NCI-H187 (cell line): ENCODE measurements at regions not wholly inside any gene's neighbourhood (a gene's known extent, or its start where the extent isn't known, plus 50 kb on each side); places are given as distances from the start of the nearest gene placed in this dataset.
A peak's percentile ranks its signal among the peaks of the same experiment; 100 is the strongest.
"Not testable (repeated sequence)": the region's sequence is repeated elsewhere in the genome, so short reads cannot be mapped to it uniquely, and the experiment has no call there.

Experiments used
- DNase-seq, 2 experiments: peaks; one replicate each; lab custom pipeline; 2025; lab: John Stamatoyannopoulos, UW

DNA sequence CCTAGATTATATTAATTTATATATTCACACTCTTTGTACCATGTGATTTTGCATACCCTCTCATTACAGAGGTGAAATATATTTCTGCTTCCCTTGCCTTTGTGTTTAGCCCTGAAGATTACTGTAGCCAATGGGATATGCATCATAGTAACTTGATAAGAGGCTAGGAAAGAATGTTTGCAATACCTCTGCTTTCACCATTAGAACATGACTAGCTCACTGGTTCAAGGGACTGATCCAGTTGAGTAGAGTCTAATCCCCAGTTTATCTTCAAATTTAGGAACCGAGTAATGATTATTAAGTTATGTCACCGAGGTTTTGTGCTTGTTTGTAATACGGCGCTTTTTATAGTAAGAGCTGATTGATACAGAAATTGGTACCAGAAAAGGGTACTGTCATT is 552.6 kb upstream of the GJE1 start:
- DNase-seq, result no peak

DNA sequence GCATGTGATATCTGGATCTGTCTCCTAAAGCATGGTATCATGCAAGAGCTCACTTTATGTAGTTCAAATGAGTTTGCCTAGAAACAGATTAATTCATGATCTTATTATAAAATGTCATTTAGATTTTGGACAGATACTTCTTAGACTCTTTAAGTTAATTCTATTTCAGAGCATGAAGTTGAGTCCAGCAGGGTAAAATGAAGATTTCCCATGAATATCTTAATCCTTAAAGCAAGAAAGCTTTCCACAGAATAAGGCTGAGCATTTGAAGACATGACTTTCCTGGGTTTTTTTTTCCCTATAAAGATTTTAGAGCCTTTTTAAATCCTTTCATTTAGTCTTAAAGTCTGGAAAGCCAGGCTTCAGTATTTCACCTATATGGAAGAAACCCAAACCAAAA is 556.0 kb upstream of the GJE1 start:
- DNase-seq, result no peak

DNA sequence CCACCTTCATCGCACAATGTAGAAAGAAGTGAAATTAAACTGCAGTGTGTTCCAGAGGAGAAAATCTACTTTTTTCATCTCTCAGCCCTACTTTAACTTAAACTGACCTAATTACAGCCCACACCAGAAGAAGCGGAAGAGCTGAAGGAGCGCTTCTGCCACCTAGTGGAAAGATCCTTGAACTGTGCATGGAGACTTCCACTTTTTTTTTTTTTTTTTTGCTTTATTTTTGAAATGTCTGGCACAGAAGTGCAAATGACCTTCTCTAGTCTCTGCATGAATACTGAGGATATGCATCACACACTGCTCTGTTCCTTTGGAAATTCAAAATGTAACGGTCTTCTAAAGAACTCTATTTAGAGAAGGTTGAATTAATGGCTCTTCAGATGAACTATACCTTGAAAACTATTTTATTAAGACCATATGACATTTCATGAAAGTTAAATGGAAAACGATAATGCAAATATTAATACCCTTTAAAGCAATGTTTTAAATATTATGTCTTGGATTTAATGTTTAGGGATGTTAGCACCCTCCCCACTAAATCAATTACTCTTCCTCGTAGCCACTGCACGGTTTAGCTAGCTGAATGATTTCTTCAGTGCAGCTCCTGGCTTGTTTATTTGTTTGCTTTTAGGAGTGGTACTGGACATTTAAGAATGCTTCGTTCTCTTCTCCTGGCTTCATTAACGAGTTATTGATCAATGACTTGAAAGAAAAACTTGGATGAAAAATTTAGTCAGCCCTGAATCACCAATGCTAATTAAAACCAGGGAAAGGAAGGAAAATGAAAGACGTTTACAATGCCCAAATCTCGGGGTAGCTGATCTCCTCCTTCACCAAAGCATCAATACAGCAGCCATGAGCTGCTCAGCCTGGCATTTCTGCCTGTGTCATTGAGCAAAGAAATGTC is 569.6 kb upstream of the GJE1 start:
- DNase-seq, result peak; percentile 5 to 31

DNA sequence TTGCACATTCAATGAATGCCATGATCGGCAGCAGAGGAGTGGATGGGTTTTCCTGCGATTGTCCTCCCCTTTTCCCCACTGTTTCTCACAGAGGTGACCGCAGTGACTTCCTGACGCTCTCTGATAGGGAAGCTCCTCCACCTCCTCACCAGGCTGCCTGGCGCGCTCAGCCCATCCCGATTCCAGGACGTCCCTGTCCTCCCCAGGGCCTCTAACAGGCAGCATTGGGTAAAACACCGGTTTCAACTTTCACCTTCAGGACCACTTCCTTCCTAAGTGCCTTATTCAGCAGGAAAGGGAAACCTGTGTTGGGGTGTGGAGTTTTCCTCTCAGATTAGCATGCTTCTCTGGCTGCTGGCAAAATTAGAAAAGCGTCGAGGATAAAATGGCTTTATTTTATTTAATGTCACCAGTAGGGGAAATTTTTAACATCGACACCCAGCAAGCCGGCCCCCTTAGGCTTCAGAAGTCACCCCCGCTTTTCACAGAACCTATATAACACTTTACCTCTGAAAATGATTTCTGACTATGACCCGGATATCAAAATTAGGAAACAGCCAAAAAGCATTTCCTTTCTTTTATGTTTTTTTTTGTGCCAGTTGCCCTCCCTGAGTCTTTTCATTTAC is 570.4 kb upstream of the GJE1 start:
- no peak for DNase-seq

DNA sequence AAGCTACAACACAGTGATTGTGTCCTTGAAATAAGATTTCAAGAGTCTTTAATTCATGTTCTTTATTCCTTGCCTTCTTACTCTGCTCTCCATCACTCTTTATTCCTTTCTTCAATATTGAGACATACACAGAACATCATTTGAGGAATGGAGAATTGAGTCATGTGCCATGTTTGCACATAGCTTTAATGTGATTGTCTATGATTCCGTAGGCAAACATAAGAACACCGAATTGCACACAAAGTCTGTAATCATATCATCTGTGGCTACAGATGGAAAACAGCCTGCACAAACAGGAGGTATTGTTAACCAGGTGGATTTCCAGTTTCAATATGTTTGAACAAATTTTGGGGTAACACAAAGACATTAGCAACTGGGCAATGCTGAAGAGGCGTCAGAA is 571.6 kb upstream of the GJE1 start:
- no peak for DNase-seq

DNA sequence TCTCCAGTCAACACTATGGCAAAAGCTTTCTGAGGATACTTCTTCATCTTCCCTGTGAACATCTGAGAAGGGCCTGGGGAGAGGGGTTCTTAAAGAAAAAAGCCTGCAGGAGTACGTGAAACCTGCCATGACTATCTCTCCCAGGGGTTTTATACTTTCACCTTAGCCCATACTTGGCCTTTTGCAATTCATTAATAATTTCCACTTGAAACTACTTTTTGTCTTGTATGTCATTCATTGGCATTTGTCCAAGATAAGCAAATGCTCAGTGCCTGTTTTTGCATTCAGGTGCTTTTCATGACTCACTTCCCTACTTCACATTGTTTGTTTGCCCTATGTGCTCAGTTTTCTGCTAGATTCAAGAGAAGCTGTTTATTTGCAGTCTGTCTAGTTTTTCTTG is 580.3 kb upstream of the GJE1 start:
- peak; percentile 8 to 24 for DNase-seq

DNA sequence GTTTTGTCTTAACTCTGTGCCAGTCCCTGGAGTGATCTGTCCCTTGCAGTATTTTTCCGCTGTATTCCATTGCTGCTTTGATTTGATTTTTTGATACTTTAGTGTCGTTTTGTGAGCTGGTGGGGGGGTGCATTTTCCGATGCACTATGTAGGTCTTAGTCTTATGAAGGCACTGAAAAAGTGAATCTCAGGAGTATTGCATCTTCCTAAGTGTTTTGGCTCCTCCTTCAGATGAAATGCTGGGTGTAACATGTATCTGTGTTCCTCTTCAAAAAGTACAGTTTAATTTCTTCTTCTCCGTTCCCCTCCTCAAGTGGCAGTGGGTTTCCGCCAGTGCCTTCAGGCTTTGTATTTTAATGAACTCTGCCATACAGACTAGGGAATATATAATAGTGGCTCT is 580.7 kb upstream of the GJE1 start:
- DNase-seq, result no peak

DNA sequence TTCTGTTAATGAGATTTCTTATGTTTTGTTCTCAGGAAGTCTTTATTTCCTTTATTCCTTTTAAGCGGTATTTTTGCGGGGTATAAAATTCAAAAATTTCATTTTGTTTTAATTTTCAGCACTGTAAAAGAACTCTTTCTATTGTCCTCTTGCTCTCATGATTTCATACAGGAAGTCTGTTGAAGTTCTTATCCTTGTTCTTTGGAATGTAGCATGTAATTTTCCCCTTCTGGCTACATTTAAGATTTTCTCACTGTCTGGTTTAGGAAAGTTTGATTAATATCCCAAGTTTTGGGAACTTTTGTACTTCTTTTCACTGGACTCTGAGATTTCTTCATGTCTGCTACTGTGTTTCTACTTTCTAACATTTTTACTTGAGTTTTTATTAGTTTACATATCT is 581.4 kb upstream of the GJE1 start:
- no peak for DNase-seq

DNA sequence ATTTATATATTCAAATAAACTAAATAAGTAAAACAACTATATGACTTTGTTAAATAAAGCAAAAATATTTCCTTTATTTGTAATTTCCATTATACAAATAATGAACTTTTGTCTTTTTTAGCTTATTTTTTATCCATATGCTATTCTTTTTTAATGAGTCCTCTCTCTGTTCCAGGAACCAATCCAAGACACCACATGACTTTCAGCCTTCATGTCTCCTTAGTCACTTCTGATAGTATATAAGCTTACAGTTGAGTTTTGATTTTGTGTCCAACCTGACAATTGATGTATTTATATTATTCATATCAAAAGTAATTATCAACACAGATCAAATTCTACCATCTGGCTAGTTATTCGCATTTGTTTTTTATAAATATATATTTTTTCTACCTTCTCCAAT is 582.3 kb upstream of the GJE1 start:
- DNase-seq, result no peak

DNA sequence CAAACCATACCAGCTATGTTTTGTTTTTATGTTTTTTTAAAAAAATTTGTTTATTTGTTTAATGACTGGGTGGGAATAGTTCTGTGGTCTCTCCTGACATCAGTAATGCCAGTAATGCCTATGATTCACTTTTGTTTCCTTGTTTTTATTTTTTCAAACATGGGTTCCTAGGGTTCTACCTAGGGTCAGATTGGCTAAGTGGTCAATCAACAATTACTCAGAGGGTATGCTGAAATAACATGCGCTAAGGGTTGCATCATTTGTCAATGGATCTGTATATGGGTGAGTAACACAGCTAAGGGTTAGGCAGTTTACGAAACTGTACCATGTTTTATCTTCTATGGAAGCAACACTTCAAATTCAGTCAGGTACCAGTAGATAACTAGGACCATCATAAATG is 583.8 kb upstream of the GJE1 start:
- DNase-seq, result no peak

DNA sequence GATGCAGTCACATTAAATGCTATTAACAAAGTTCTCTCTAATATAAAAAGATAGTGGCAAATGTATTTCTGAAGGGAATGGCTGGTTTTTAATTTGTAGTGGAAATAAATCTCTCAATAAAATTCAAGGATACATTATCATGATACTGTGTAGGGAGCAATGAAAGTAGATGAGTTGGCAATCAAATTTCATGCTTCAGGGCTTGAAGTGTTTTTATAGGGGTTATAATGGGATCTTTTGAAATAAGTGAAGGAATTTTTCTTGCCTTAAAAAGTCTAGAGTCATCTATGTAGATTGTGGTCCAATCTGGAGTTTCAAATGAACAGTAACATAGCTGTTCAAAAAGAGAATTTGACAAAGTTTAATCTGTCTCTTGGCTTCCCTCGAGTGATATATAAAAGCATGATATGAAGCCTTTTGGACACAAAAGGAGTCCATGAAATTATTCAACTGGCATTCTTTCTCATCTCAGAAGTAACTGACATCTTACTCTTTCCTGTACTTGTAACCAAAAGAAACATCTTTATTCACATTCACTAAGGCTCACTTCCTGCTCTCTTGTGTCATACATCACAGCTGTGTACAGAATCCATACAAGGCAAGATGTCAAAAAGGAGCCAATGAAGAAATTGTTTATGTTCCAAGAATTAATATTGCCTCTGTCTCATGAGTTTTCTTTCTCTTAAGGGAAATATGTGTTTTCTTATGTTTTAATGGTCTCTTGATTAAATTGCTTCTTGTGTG is 591.0 kb upstream of the GJE1 start:
- DNase-seq, result no peak

DNA sequence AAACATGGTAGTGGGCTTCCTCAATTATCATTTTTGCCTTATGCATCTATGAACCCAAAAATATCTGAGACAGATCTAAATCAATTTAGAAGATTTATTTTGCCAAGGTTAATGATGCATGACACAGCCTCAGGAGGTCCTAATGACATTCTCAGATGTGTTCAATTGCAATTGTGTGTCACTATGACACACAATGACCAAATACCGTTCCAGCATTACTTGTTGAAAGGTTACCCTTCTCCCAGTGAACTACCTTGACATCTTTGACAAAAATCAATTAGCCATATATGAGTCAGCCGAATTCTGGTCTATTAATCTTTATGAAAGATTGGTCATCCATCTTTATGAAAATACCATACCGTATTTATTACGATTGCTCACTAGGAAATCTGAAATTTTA is 592.5 kb upstream of the GJE1 start:
- DNase-seq, result no peak

DNA sequence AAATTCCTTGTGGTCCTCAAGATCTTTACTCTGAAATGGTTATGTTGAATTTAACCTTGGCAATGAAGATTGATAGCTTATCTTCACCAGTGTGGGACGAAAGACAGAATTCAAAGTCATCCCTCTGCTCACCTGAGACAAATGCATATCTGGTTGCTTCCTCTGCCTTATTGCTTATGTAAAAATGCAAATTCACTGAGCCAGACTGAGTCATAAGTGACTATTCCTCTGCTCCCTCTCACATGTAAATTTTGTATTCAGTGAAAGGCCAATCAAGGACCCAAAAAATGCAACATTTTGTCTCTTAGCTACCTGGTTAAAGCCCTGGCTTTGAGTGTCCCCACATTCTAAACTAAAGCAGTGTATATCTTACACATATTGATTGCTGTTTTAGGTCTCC is 593.1 kb upstream of the GJE1 start:
- no peak for DNase-seq

DNA sequence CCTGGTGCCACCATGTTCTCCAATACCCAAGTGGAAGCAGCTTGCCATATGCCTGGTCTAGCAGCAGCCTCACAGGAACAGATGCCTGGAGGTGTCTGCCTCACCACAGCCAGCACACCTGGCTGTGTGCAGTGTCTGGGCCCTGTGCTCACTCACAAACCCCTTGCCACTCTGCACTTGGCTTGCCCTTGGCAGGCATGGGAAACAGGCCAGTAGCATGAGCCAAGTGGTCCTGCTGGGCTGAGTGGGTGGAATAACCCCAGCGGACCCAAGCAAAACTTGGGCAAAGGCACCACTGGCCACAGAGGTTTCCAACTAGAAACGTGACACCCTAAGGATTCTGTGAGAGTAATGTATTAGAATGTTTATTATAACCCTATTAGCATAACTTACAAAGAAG is 600.5 kb upstream of the GJE1 start:
- DNase-seq, result no peak

DNA sequence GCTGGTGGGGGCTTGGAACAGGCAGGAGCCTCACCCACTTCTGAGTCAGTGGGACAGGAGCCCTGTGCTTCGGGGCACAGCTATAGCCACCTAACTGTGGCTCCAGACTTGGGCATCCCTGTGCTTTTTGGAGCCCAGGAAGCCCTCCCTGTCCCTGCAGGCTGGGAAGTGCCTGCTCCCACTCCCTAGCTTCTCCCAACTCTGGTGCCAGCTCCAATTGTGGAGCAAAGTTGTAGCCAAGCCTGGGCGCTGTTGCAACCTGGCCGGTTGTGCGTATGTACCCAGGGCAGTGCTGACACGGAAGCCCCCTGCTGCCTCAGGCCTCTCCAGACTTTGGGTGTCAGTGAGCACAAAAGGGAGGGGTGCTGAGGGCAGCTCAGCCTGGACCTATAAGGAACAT is 601.7 kb upstream of the GJE1 start:
- DNase-seq, result no peak

DNA sequence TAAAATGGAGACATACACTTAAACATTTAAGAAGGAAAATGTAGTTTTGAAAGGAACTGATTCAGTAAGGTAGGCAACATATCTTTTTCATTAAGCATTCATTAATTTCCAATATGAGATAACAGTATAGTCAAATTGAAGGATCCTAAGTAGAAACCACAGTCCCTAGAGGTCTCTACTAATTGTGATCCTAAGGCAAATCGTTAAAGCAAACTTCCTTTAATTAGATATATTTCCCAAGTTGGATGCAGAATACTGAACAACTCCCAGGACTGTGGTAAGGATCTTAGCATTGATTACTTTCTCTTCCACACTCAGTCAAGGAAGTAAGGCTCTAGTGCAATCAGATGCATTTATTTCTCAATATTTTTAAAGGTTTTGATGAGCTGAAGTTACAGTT is 604.1 kb upstream of the GJE1 start:
- no peak for DNase-seq

DNA sequence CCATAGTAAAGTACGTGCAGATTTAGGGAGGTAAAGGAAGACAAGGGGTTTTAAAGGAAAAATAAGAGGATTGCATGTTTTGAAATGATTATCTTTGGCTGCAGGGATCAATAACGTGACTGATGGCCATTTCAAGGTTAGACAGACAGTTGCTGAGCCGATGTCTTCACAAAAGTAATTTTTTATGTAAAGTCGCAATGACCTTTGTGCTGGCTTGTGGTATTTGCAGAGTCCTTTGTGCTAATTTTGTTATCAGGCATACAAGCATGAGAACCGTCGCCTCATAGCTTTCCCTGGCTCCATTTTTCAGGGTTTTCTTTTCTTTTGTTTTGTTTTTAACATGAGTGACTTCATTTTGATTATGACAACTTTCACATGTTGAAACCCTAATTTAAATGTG is 605.7 kb upstream of the GJE1 start:
- DNase-seq, result no peak

DNA sequence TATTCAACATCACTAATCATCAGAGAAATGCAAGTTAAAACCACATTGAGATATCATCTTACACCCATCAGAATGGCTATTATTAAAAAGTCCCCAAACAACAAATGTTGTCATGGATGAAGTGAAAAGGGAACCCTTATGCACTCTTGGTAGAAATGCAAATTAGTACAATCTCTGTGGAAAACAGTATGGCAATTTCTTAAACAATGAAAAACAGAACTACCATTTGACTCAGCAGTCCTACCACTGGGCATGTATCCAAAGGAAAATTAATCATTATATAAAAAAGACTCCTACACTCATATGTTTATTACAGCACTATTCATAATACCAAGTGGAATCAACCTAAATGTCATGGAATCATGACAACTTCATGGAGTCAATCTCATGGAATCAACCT is 611.3 kb upstream of the GJE1 start:
- no peak for DNase-seq

DNA sequence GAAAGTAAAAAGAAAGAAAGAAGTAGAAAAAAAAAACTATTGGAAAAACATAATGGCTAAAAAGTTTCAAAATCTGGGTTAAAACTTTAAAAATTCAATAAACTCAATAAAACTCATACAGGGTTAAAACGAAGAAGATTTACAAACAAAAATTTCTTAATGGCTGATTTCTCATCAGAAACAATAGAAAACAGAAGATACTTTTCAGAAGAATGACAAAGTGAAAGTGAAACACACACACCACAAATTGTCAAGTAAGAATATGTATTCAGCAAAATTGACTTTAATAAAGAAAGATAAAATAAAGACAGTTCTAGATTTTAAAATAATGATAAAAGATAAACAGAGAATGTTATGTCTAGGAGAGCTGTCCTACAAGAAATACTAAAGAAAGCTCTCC is 618.9 kb upstream of the GJE1 start:
- no peak for DNase-seq

DNA sequence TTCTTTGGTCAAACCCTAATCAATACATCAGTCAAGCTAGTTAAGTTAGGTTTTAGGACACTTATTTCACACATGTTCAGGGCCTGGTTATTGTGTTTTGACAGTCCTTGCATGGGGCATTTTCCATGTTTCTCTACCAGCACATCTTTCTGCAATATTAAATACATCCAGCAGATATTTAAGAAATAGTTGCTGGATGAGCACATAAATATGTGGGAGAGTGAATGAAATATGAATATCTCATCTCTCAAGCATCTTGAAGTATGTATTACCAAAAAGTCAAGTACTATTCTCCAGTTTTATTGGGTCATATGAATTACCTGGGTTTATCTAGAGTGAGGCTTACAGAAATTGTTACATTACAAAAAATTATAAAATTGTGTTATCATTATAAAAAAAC is 621.9 kb upstream of the GJE1 start:
- DNase-seq, result no peak

DNA sequence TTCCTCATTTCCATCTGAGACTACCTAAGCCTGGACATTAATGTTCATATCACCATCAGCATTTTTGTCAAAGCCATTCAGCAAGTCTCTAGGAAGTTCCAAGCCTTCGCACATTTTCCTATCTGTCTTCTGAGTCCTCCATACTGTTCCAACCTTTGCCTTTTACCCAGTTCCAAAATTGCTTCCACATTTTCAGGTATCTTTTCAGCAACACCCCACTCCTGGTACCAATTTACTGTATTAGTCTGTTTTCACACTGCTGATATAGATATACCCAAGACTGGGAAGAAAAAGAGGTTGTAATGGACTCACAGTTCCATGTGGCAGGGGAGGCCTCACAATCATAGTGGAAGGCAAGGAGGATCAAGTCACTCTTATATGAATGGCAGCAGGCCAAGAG is 626.7 kb upstream of the GJE1 start:
- not testable (repeated sequence) for DNase-seq

DNA sequence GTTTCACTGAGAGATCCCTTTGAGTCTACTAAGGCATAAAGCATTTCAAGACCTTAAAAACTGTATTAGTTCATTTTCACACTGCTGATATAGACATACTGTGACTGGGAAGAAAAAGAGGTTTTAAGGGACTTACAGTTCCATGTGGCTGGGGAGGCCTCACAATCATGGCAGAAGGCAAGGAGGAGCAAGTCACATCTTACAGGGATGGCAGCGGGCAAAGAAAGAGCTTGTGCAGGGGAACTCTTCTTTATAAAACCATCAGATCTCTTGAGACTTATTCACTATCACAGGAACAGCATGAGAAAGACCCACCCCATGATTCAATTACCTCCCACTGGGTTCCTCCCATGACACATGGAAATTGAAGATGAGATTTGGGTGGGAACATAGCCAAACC is 628.4 kb upstream of the GJE1 start:
- DNase-seq, result not testable (repeated sequence)

DNA sequence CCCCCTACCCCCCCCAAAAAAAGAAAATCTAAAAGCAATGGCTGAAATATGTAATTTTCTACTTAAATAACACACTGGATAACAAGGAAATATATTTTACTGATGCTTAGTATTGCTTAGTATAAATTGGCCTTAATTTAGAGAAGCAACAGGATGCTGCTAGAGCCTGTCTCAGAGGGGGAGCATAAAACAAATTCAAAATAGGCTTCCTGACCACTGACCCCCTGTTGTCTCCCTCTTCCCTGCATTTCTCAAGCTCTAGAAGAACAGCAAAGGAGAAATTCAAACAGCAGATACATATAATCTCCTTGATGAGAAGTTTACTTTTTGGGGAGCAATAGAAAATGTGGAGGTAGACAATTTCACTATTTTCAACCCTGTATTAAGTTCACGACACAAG is 631.1 kb upstream of the GJE1 start:
- DNase-seq, result no peak
